GM12878 (cell line): ENCODE measurements at regions not wholly inside any gene's neighbourhood (a gene's known extent, or its start where the extent isn't known, plus 50 kb on each side); places are given as distances from the start of the nearest gene placed in this dataset.

Experiments used
- ATAC-seq: fragments of 200-7000 bp; cut with Tn5 transposase; 3 replicates; pipeline ENCODE4 v1.9.1; 2020; ENCODE audit warnings: mild to moderate bottlenecking, moderate library complexity
- BruUV-seq: library from RNA; stranded (reverse); fragments of 400-500 nt; replicated peaks from 2 replicates; lab custom pipeline; 2021; lab: Mats Ljungman, UMichigan
- CTCF ChIA-PET: fragments of 300-600 bp; sonication (Branson Sonifier 250); formaldehyde crosslinking; extraction: SDS; loops from one replicate; lab custom pipeline; 2021; ENCODE audit warnings: inconsistent platforms; lab: Yijun Ruan, JAX
- POLR2A ChIA-PET: fragments of 350-600 bp; formaldehyde crosslinking; extraction: SDS; loops from one replicate; lab custom pipeline; 2021; ENCODE audit warnings: inconsistent platforms; lab: Charles Lee
- RAD21 ChIA-PET: fragments of 300-600 bp; sonication (Branson Sonifier 250); formaldehyde crosslinking; loops from one replicate; lab custom pipeline; 2023; ENCODE audit warnings: antibody characterized with exemption; ENCODE audit not compliant: unreplicated experiment; lab: Charles Lee
- SMC1A ChIA-PET: fragments of 300-600 bp; sonication (Branson Sonifier 250); formaldehyde crosslinking; loops from one replicate; lab custom pipeline; 2023; ENCODE audit not compliant: unreplicated experiment, uncharacterized antibody; lab: Charles Lee
- DNase-seq: peaks from one replicate; pipeline ENCODE4 v3.0.0-alpha.2; 2011; ENCODE audit warnings: low read depth, low spot score
- FAIRE-seq: peaks from 3 replicates; lab custom pipeline; 2011; peaks lifted over from hg19 to GRCh38; lab: Jason Lieb, UNC
- H2AFZ ChIP-seq: 2 replicates; pipeline ENCODE4 v1.6.0; 2011; ENCODE audit warnings: low read depth, low read length, control low read depth; ENCODE audit not compliant: control insufficient read depth
- H3K27ac ChIP-seq: 2 replicates; pipeline ENCODE4 v1.5.1; 2011; ENCODE audit warnings: control low read depth; ENCODE audit not compliant: control insufficient read depth, insufficient read depth
- H3K27me3 ChIP-seq, 2 experiments: replicated peaks in 1 of 2; 2 replicates each; pipeline versions ENCODE4 v1.6.0 to v1.6.1; 2011; ENCODE audit warnings: low read length in 1 of 2; ENCODE audit not compliant: control insufficient read depth in 2 of 2, insufficient read depth in 2 of 2
- H3K36me3 ChIP-seq, 2 experiments: 2 replicates each; pipeline ENCODE4 v1.5.1; 2011; ENCODE audit warnings: low read length in 1 of 2; ENCODE audit not compliant: control insufficient read depth in 2 of 2, insufficient read depth in 2 of 2
- H3K4me1 ChIP-seq: 2 replicates; pipeline ENCODE4 v1.6.1; 2011; ENCODE audit warnings: mild to moderate bottlenecking, low read length, moderate library complexity, mixed read lengths; ENCODE audit not compliant: control insufficient read depth, insufficient read depth
- H3K4me2 ChIP-seq: 2 replicates; pipeline ENCODE4 v1.6.0; 2011; ENCODE audit warnings: control low read depth; ENCODE audit not compliant: control insufficient read depth, insufficient read depth
- H3K4me3 ChIP-seq: fragments of 200-600 bp; sonication (generic); 2 replicates; pipeline ENCODE4 v1.5.1; 2016
- H3K79me2 ChIP-seq: 2 replicates; pipeline ENCODE4 v1.6.0; 2011; ENCODE audit warnings: low read length; ENCODE audit not compliant: control insufficient read depth, insufficient read depth
- H3K9ac ChIP-seq: 2 replicates; pipeline ENCODE4 v1.8.0; 2011; ENCODE audit warnings: low read length, control low read depth, mixed read lengths; ENCODE audit not compliant: control insufficient read depth, insufficient read depth
- H3K9me3 ChIP-seq: replicated peaks from 3 replicates; pipeline ENCODE4 v1.5.1; 2011; ENCODE audit warnings: mild to moderate bottlenecking, low read length; ENCODE audit not compliant: control insufficient read depth, insufficient read depth
- H4K20me1 ChIP-seq: 2 replicates; pipeline ENCODE4 v1.6.0; 2011; ENCODE audit not compliant: control insufficient read depth, insufficient read depth
- BCL11A ChIP-seq: IDR thresholded peaks from 2 replicates; pipeline ENCODE4 v1.6.1; 2011; ENCODE audit warnings: low read depth, low read length
- CBX3 ChIP-seq: fragments of 200-600 bp; sonication (generic); IDR thresholded peaks from 2 replicates; pipeline ENCODE4 v1.6.1; 2016; ENCODE audit warnings: low read depth, borderline replicate concordance
- CHD4 ChIP-seq: fragments of 200-600 bp; sonication (generic); IDR thresholded peaks from 2 replicates; pipeline ENCODE4 v1.6.1; 2016; ENCODE audit warnings: mild to moderate bottlenecking
- CTCF ChIP-seq, 3 experiments: IDR thresholded peaks in 2 of 3; conservative IDR thresholded peaks in 1 of 3; 2 replicates each; pipeline ENCODE4 v1.5.1; 2011; ENCODE audit warnings: low read depth in 3 of 3, low read length in 3 of 3, mild to moderate bottlenecking in 3 of 3, control low read depth in 2 of 3, moderate library complexity in 2 of 3, inconsistent platforms in 1 of 3, mixed read lengths in 1 of 3; ENCODE audit not compliant: control insufficient read depth in 2 of 3, insufficient read depth in 1 of 3; ENCODE audit errors: extremely low read depth in 1 of 3
- FOXM1 ChIP-seq: IDR thresholded peaks from 2 replicates; pipeline ENCODE4 v1.6.1; 2012; ENCODE audit warnings: low read depth, mild to moderate bottlenecking, inconsistent platforms, low read length, moderate library complexity
- KDM1A ChIP-seq: fragments of 200-600 bp; sonication (generic); IDR thresholded peaks from 2 replicates; pipeline ENCODE4 v1.6.1; 2016; ENCODE audit warnings: borderline replicate concordance
- MEF2B ChIP-seq: fragments of 450-650 bp; IDR thresholded peaks from 2 replicates; pipeline ENCODE4 v1.6.1; 2018; ENCODE audit warnings: mild to moderate bottlenecking, moderate library complexity; ENCODE audit not compliant: partially characterized antibody, poor library complexity, severe bottlenecking
- MTA2 ChIP-seq: fragments of 450-650 bp; IDR thresholded peaks from 2 replicates; pipeline ENCODE4 v1.6.1; 2016; ENCODE audit warnings: low read depth, mild to moderate bottlenecking, moderate library complexity
- POU2F2 ChIP-seq: IDR thresholded peaks from 3 replicates; pipeline ENCODE4 v1.6.1; 2011; ENCODE audit warnings: low read depth, mild to moderate bottlenecking, low read length, borderline replicate concordance
- RFX5 ChIP-seq: IDR thresholded peaks from 2 replicates; pipeline ENCODE4 v1.6.1; 2011; ENCODE audit warnings: low read depth, low read length, improper control_type of control experiment
- RUNX3 ChIP-seq: IDR thresholded peaks from 2 replicates; pipeline ENCODE4 v1.6.1; 2012; ENCODE audit warnings: low read length, inconsistent platforms
- SMAD1 ChIP-seq: fragments of 450-650 bp; IDR thresholded peaks from 2 replicates; pipeline ENCODE4 v1.6.1; 2018; ENCODE audit warnings: mild to moderate bottlenecking, low read depth; ENCODE audit not compliant: partially characterized antibody
- SP1 ChIP-seq: IDR thresholded peaks from one replicate; pipeline ENCODE4 v1.6.1; 2011; ENCODE audit warnings: low read depth, low read length
- ZNF207 ChIP-seq: fragments of 450-650 bp; IDR thresholded peaks from 2 replicates; pipeline ENCODE4 v1.6.1; 2014; ENCODE audit warnings: antibody characterized with exemption, mild to moderate bottlenecking, borderline replicate concordance
- WGBS: methylation state at CpG from one replicate; pipeline ENCODE4 v1.1.6; 2016; ENCODE audit warnings: low lambda C conversion rate; ENCODE audit not compliant: insufficient replicate concordance, insufficient coverage; ENCODE audit errors: missing lambda C conversion rate; 5-methylcytosine and 5-hydroxymethylcytosine counted together
- in situ Hi-C: fragments of 300-500 bp; cut with MboI; formaldehyde crosslinking; loops from 9 replicates; pipeline ENCODE4 v1.14.3; 2018; ENCODE audit warnings: mixed read lengths
- intact Hi-C: fragments of 100-400 bp; cut with micrococcal nuclease; formaldehyde crosslinking; loops from one replicate; pipeline ENCODE4 v1.14.2; 2022; ENCODE audit not compliant: unreplicated experiment
- TF ChIP-seq, protein P1 (sequence below): fragments of 450-650 bp; formaldehyde crosslinking; IDR thresholded peaks from 2 replicates; pipeline ENCODE4 v1.5.0; 2022; ENCODE audit warnings: mild to moderate bottlenecking, missing genetic modification characterization
- TF ChIP-seq, protein P2 (sequence below): fragments of 450-650 bp; IDR thresholded peaks from 2 replicates; pipeline ENCODE4 v1.6.1; 2016; ENCODE audit warnings: mild to moderate bottlenecking, moderate library complexity, borderline replicate concordance

DNA sequence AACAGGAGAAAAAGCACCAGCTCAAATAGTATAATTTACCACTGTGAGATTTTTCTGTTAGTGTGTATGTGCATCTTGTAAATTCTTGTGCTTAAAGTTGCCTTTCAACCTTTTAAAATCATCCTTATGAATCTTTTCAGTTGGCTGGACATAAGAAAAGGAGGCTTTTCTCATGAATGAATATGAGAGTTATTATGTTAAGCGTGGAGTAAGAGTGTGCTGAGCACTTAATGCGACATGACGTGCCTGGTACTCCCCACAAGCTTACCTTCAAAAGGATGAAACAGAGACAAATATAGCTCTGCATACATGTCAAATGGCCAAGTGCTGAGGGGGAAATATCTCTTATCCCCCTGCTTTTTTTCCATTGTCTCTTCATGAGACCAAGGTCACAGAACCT, 85.3 kb upstream of the ADGRL2 start:
- no TSS peak for BruUV-seq
- no peaks in the 10 kb centered on the region for H3K9me3 ChIP-seq
- no peak overlapping the region for H2AFZ ChIP-seq
- H3K4me1 ChIP-seq: no peaks in the 10 kb centered on the region
- in situ Hi-C loops (no loop called here), intact Hi-C loops (no loop called here)
- H3K36me3 ChIP-seq: no peaks in the 10 kb centered on the region
- ATAC-seq (no peak; the same call in 2 of the 3 replicates), DNase-seq (no peak), FAIRE-seq (no peak)
- H4K20me1 ChIP-seq: no peaks in the 10 kb centered on the region
- no peaks in the 10 kb centered on the region for H3K79me2 ChIP-seq
- H3K27ac ChIP-seq: no peak overlapping the region
- H3K9ac ChIP-seq: no peak overlapping the region
- SMC1A ChIA-PET: interaction anchor here (0.7 to 3.5 kb wide), 10 partner anchors 8 to 1006 kb away, joined by 3 to 27 read pairs (median 4); no protein-coding TSS in a partner anchor
- POLR2A ChIA-PET: no interaction called here
- TF ChIP-seq MEF2B (no peak), SMAD1 (no peak), RFX5 (no peak), KDM1A (no peak), BCL11A (no peak), ZNF207 (no peak), CTCF (IDR thresholded peaks at IDR 0.05 in 2 of 3, conservative IDR thresholded peaks at IDR 0.05 in 1 of 3; ENCODE audit: control insufficient read depth in 2 of 3, extremely low read depth in 1 of 3, insufficient read depth in 1 of 3, low read depth in 3 of 3, low read length in 3 of 3) (no peak), FOXM1 (no peak), CBX3 (no peak), MTA2 (no peak), RUNX3 (no peak), SP1 (no peak), POU2F2 (no peak), CHD4 (no peak)
- TF ChIP-seq, protein P1, sequence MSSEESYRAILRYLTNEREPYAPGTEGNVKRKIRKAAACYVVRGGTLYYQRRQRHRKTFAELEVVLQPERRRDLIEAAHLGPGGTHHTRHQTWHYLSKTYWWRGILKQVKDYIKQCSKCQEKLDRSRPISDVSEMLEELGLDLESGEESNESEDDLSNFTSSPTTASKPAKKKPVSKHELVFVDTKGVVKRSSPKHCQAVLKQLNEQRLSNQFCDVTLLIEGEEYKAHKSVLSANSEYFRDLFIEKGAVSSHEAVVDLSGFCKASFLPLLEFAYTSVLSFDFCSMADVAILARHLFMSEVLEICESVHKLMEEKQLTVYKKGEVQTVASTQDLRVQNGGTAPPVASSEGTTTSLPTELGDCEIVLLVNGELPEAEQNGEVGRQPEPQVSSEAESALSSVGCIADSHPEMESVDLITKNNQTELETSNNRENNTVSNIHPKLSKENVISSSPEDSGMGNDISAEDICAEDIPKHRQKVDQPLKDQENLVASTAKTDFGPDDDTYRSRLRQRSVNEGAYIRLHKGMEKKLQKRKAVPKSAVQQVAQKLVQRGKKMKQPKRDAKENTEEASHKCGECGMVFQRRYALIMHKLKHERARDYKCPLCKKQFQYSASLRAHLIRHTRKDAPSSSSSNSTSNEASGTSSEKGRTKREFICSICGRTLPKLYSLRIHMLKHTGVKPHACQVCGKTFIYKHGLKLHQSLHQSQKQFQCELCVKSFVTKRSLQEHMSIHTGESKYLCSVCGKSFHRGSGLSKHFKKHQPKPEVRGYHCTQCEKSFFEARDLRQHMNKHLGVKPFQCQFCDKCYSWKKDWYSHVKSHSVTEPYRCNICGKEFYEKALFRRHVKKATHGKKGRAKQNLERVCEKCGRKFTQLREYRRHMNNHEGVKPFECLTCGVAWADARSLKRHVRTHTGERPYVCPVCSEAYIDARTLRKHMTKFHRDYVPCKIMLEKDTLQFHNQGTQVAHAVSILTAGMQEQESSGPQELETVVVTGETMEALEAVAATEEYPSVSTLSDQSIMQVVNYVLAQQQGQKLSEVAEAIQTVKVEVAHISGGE (CRISPR knock-in tag): no peak
- TF ChIP-seq, protein P2, sequence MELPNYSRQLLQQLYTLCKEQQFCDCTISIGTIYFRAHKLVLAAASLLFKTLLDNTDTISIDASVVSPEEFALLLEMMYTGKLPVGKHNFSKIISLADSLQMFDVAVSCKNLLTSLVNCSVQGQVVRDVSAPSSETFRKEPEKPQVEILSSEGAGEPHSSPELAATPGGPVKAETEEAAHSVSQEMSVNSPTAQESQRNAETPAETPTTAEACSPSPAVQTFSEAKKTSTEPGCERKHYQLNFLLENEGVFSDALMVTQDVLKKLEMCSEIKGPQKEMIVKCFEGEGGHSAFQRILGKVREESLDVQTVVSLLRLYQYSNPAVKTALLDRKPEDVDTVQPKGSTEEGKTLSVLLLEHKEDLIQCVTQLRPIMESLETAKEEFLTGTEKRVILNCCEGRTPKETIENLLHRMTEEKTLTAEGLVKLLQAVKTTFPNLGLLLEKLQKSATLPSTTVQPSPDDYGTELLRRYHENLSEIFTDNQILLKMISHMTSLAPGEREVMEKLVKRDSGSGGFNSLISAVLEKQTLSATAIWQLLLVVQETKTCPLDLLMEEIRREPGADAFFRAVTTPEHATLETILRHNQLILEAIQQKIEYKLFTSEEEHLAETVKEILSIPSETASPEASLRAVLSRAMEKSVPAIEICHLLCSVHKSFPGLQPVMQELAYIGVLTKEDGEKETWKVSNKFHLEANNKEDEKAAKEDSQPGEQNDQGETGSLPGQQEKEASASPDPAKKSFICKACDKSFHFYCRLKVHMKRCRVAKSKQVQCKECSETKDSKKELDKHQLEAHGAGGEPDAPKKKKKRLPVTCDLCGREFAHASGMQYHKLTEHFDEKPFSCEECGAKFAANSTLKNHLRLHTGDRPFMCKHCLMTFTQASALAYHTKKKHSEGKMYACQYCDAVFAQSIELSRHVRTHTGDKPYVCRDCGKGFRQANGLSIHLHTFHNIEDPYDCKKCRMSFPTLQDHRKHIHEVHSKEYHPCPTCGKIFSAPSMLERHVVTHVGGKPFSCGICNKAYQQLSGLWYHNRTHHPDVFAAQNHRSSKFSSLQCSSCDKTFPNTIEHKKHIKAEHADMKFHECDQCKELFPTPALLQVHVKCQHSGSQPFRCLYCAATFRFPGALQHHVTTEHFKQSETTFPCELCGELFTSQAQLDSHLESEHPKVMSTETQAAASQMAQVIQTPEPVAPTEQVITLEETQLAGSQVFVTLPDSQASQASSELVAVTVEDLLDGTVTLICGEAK: no peak
- no peak overlapping the region for H3K4me3 ChIP-seq
- RAD21 ChIA-PET: interaction anchor here (0.6 to 1.5 kb wide), 3 partner anchors 45 to 859 kb away, joined by 3 to 5 read pairs (median 4); no protein-coding TSS in a partner anchor
- WGBS: 16% methylated on average over 3 of the region's 3 CpGs
- no peaks in the 10 kb centered on the region for H3K27me3 ChIP-seq
- no peak overlapping the region for H3K4me2 ChIP-seq
- CTCF ChIA-PET: interaction anchor here (1.0 to 1.8 kb wide), 4 partner anchors 8 to 166 kb away, joined by 3 to 6 read pairs (median 4); no protein-coding TSS in a partner anchor
